Body of pancreas (tissue), 4 donors: ENCODE measurements at regions not wholly inside any gene's neighbourhood (a gene's known extent, or its start where the extent isn't known, plus 50 kb on each side); places are given as distances from the start of the nearest gene placed in this dataset.

Source experiments
- CTCF ChIP-seq, 7 experiments: fragments of 450-650 bp in 4 of 7; fragments of 200-600 bp in 3 of 7; sonication (generic) in 3 of 7; IDR thresholded peaks; one replicate each; pipeline ENCODE4 v1.5.1; 2016 to 2019; ENCODE audit warnings: antibody characterized with exemption in 7 of 7
- POLR2A ChIP-seq, 3 donors: fragments of 450-650 bp; IDR thresholded peaks; one replicate each; pipeline ENCODE4 v1.6.1; 2016; ENCODE audit warnings: antibody characterized with exemption in 3 of 3, mild to moderate bottlenecking in 2 of 3

- no peak for TF ChIP-seq POLR2A (IDR thresholded peaks at IDR 0.05)
- TF ChIP-seq CTCF (IDR thresholded peaks at IDR 0.05) = no peak
Observed at GRCh38 chr16:17803625-17804410, 333.1 kb upstream of the XYLT1 start.
